HG03045 (cell line): ENCODE measurements at regions not wholly inside any gene's neighbourhood (a gene's known extent, or its start where the extent isn't known, plus 50 kb on each side); places are given as distances from the start of the nearest gene placed in this dataset.

Experiments used
- ATAC-seq: cut with Tn5 transposase; IDR thresholded peaks from one replicate; pipeline ENCODE4 v1.9.1; 2021; ENCODE audit warnings: mild to moderate bottlenecking, moderate library complexity; ENCODE audit not compliant: unreplicated experiment

- no peak for ATAC-seq
Observed at GRCh38 chr4:127580300-127580699, 52.5 kb upstream of the INTU start.

DNA sequence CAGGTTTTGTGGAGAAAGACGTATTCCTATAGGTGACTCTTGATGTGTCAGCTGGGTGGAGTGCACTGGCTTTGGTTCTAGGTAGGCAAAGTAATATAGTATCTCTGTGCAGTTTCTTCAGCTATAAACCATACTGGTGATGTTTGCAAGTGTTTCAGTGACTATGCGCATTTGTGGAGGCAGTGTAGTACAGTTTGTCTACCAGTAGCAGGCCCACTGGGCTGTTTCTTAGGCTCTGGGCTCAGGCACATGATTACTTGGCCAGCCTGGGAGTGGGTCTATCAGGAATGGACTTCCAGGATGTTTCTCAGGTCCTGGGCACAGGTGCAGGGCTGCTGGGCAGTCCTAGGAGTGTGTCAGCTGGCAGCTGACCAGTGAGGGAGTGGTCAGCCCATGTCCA lies 51.9 kb upstream of the INTU start:
- no peak for ATAC-seq
